NCI-H2171 treated with DMSO at 0.1 percent for 48 hours (cell line): ENCODE measurements at regions not wholly inside any gene's neighbourhood (a gene's known extent, or its start where the extent isn't known, plus 50 kb on each side); places are given as distances from the start of the nearest gene placed in this dataset.
"Not testable (repeated sequence)": the region's sequence is repeated elsewhere in the genome, so short reads cannot be mapped to it uniquely, and the experiment has no call there.

Experiments
- DNase-seq: peaks from one replicate; lab custom pipeline; 2025; lab: John Stamatoyannopoulos, UW

DNA sequence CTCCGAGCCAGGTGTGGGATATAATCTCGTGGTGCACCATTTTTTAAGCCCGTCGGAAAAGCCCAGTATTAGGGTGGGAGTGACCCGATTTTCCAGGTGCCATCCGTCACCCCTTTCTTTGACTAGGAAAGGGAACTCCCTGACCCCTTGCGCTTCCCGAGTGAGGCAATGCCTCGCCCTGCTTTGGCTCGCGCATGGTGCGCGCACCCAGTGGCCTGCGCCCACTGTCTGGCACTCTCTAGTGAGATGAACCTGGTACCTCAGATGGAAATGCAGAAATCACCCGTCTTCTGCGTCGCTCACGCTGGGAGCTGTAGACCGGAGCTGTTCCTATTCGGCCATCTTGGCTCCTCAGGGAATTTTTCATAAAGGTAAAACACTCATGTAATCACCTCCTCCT, 63.9 kb downstream of the RWDD3 start:
- DNase-seq: not testable (repeated sequence)

GRCh38 chr1:95301091-95301490, 67.1 kb downstream of the RWDD3 start:
- no peak for DNase-seq

DNA sequence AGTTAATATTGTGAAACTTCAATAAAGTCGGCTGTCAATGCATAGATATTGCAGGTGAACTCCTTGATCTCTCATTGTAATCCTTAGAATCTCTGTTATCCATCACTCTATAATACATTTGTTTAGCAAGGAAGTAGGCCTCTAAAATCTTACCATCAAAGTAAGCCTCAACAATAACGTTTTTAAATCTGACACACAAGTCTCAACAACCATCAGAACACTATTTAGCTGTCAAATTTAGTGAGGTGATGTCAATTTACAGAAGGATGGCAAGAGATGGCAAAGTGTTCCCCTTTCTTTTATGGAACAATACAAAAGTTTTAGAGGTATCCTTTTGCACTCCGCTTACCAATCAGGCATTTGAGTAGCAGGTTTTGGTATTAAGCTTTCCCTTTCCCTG, 67.6 kb downstream of the RWDD3 start:
- no peak for DNase-seq

DNA sequence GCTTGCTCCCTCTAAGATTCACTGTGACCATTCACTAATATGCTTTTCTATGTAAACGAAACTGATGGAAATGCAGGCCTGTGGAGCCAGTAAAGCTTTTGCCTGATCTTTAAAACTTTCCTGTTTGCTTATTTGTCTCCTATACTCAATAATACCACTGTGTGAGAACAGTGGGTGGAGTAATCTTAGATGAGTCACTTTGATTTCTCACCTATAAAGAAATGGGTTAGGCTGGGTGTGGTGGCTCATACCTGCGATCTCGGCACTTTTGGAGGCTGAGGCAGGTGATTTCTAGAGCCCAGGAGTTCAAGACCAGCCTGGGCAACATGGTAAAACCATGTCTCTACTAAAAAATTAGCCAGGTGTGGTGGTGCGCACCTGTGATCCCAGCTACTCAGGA, 70.8 kb downstream of the RWDD3 start:
- DNase-seq: no peak

DNA sequence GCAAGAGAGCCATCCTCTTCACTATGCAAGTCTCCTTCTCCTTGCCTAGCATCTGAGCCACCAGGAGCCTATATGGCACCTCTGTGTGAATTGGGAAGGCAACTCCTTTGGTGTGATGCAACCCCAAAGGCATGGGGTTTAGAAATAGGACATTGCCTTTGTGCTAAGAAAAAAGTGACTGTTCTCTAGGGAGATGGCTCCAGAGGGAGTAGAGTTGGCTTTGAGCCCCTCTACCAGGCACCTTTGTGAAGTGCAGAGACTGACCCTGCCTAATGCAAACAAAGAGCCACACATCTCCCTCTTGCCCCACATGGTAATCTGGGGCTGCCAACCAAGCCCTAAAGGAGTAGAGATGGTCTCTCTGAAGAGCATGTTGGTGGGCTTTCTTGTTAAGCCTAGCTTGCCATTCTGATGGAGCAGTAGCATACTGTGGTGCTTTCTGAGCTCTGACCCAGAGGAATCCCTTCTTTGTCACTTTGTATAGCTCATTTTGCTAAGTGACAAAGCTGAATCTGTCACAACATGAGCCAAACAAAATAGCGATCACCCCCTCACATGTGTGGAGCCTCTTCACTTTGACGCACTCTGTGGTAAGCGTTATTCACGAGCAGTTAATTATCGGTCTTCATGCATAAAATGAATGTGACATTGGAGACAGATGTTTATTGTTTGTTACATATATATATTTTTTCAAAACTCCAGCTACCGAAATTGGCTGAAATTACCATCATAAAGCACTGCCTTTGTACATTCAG, 74.4 kb downstream of the RWDD3 start:
- no peak for DNase-seq

DNA sequence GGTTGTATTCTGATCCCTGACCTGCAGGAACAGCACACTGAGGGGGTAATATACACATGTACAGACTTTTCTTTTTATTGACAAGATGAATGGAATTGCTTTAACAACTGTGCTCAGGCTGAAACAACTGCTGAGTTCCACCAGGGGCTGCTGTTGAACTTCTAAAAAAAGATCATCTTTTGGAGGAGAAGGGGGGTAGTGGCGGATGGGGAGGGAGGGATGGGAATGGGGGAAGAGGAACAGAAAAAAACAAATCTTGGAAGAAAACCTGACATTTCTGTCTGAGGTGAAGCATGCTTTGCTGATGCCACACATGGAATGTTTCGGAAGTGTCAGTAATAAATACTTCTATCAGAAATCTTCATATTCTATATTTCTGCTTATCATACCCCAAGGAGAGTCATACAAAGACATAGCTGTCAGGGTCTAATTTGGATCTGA, 75.0 kb downstream of the RWDD3 start:
- peak; percentile 60 for DNase-seq

DNA sequence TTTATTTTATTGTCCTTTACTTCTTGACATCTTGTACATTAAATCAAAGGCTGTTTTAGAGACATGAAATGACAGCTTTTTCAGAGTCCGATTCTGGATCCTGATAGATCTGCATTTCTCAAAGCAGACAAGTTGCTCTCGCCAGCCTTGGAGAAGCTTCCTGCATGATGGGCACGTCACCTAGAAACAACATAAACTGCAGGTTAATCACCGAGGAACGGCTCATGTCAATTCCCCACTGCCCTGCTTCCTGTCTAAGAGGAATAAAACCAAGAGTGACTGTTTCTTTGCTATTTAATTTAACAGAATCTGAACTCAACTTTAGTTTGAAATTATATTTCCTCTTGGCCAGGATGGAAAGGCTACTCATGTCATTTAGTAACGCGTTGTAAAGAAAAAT, 77.0 kb downstream of the RWDD3 start:
- no peak for DNase-seq

GRCh38 chr1:95311762-95312161, 77.8 kb downstream of the RWDD3 start:
- DNase-seq: no peak

DNA sequence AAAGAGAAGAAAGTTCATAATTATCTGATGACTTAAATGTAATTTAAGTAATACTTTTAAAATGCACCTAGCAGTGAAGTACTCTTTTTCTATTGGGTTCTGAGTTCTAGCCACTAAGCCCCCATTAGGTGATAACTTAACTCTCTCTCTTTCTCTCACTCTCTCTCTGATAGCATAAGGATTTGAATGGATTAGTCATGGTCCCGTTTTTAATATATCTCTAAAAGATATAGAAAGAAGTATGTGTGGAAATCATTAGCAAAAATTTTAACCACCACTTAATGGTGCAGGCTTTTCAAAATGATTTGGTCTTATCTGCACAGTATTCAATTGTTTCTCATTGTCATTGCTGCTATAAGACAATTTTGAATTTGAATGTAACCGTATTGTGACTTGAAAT, 78.2 kb downstream of the RWDD3 start:
- DNase-seq: no peak

DNA sequence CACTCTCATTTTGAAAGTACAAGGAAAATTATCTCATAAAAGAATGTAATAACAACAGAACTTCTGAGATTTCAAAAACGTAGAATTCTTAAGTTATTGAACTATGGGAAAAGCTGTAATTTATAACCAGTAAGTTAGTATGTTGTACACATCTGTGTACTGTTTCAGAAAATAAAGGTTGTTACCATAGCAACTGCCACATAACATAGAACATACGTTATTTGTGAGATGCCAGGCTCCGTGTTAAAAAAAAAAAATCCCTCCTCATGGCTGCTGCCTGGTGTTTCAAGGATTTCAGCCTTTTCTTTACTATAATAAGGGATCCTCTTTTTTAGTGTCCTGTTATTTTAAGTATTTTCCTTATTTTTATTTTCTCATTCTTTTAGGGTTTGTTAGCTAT, 79.5 kb downstream of the RWDD3 start:
- DNase-seq: no peak

DNA sequence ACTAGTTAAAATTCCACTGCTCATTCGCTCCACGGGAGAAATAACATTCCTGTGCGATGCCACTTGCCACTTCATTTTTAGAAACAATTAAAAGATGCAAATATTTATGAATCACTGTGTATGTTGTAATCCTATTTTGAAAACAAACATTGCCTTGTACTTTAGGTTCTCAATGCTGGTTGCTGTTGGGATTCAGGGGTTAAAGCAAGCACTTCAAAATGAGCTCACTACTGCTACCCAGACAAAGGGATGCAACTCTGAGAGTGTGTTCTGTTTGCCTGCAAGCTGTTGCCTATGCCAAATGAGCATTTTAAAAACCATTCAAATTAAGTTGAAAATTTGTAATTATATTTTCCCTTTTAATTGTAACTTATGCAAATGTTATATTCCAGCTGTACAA, 87.5 kb downstream of the RWDD3 start:
- DNase-seq: no peak

- DNase-seq: no peak
Observed at GRCh38 chr1:95323123-95323522, 89.1 kb downstream of the RWDD3 start.

DNA sequence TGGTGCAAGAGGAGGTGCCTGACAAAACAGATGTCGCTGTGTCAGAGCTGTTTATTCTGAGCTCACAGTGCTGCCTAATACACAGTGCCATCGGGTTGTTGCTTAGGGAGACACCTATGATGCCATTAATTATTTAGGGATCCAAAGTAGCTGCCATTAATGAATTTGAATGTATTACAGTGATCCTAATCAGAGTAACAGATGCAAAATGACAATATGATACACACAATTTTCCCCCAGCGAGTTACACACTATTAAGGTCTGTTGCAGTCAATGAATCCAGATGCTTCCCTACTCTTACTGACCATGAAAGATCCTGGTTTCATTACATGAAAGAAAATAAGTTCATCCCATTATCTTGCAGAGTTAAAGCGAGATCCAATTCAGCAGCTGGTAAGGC, 91.3 kb downstream of the RWDD3 start:
- DNase-seq: peak; percentile 6

- DNase-seq: no peak
Observed at GRCh38 chr1:95326023-95326422, 92.0 kb downstream of the RWDD3 start.

DNA sequence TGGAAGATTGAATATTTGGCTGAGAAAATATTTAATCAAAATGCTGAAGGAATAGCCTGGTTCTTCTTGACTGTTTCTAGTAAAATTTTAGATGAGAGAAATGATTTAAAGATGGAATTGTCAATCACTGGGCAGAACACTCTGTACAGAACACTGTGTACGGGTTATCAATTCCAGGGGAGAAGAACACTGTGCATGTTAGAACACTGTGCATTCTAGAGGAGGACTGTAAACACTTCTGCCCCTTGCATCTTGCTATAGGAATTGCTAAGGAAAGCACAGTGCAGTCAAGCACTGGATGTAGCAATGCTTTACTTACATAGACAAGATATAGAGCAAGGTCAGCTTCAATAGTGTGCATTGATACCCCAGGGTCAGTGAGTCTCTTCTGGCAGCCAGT, 98.7 kb downstream of the RWDD3 start:
- DNase-seq: no peak

GRCh38 chr1:95339377-95339776, 105.4 kb downstream of the RWDD3 start:
- DNase-seq: no peak

DNA sequence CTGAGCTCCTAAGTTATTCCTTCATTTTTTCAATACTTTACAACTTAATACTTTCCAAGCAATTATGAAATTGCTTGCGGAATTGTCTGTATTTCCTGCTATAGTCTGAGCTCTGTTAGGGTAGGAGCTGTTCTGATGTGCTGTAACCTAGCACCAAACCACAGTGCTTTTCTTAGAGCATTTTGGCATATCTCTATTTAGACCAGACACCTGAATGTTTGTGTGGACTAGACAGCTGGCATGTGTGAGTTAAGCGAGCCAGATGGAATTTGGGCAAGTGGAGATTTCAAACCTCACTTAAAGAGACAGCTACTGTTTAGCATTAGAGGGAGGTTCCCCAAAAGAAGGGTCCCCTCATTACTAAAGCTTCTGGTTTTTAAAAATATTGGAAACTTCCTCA, 106.1 kb downstream of the RWDD3 start:
- peak; percentile 76 for DNase-seq

DNA sequence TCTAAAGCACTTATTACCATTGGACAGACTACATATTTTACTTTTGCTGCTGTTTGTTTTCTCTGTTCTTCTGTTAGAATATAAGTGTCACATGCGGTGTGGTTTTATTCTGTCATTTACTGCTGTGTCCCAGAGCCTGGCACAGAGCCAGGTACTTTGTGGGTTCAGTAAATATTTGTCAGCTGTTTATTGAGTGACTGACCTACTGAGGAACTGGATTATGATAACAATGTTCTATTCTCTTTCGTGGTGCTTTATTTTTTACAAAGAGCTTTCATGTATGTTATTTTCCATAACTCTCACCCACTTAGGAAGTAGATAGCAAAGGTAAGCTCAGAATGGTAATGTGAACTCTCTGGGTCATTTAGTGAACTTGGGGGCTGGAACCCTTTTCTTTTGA, 118.8 kb downstream of the RWDD3 start:
- DNase-seq: peak; percentile 50

DNA sequence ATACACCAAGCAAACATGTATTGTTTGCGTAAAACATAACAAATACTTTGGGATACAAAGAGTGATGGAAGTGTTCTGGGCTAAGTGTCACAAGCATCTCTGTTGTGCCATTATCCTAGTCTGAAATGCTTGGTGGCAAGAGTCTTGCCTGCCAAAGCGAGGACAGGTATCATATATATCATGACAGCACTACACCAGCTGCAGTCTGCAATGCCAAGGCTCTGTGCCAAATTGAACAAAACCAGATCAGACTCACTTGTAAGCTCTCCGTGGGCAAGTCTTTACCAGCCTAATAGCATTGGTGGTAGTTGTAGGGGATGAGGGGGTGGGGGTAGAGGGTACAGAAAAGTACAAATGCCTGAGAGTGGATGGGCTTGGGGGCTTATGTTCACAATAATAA, 119.2 kb downstream of the RWDD3 start:
- DNase-seq: peak; percentile 74

- no peak for DNase-seq
Observed at GRCh38 chr1:95364546-95364945, 130.5 kb downstream of the RWDD3 start.

DNA sequence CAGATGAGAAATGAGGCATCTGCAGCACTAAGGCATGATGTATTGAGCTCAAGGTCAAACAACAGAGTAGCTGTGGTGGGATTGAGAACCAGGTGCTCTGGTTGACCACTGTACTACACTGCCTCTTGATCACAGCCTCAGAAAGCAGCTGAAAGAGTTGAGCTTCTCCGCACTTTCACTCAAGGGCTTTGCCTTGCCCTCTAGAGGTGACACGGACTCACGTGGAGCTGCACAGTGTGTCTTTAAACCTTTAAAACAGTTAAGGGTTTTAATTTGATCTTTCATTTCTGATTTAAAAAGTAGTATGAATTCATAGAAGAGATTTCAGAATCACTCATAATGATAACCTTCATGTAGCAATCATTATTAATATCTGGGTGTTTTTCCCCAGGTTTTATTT, 132.5 kb downstream of the RWDD3 start:
- no peak for DNase-seq

DNA sequence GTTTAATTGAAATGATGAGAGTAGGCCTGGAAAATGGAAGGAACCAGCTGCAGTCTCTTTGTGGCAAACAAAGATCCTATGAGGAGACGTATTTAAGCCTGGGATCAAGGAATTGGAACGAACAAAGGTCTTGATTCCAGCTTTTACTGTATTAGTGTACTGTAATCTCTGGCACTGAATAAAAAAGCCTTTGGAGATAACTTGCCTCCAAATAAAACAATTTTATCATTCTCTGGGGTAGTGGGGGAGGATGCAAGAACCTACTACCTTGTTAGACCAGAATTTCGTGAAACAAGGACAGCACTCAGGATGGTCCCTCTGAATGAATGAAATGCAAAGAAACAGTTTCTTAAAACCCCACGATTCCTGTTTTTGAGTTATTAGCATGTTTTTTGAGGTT, 134.2 kb downstream of the RWDD3 start:
- DNase-seq: no peak

DNA sequence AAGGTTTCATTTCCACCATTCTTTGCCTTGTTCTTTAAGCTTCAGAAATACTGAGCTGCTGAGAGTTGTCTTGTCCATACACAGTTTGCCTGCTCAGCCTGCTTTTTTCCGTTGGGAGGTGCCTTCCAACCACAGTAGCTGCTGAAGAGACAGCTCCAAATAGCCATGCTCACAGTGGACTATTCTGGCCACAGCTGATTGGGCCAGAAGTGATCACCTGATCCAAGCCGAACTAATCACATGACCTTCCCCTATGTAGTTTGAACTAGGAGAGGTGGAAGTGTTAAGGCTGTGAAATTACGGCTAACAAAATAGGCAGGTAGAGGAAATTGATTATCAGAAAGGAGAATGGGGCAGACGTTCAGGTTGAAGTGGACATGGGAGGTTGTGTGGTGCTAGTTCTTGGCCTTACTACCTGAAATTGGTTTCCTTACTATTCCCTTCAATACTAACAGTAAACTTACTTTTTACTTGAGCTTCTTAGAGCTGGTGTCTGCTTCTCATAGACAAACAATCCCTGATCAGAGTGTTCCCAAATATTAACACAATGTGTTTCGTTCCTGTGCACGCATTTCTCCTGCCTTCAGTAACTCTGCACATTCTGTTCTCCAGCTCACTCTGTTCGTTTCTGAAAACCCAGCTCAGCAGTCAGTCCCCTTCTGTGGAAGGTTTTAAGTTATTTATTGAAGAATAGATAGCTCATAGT, 136.1 kb downstream of the RWDD3 start:
- DNase-seq: no peak
